Keratinocyte (primary cell): ENCODE measurements at regions not wholly inside any gene's neighbourhood (a gene's known extent, or its start where the extent isn't known, plus 50 kb on each side); places are given as distances from the start of the nearest gene placed in this dataset.

Source experiments
- DNase-seq: peaks from one replicate; pipeline ENCODE4 v3.0.0-alpha.2; 2011; ENCODE audit warnings: low read depth, missing footprints, low spot score
- FAIRE-seq: peaks from 2 replicates; lab custom pipeline; 2011; peaks lifted over from hg19 to GRCh38; lab: Jason Lieb, UNC
- H2AFZ ChIP-seq: 2 replicates; pipeline ENCODE4 v1.6.0; 2012; ENCODE audit warnings: low read length, control low read depth, inconsistent platforms; ENCODE audit not compliant: control insufficient read depth
- H3K27ac ChIP-seq: 2 replicates; pipeline ENCODE4 v1.5.1; 2011; ENCODE audit warnings: low read length; ENCODE audit not compliant: control insufficient read depth, insufficient read depth
- H3K27me3 ChIP-seq: 3 replicates; pipeline ENCODE4 v1.6.0; 2011; ENCODE audit warnings: low read length; ENCODE audit not compliant: control insufficient read depth, insufficient read depth; ENCODE audit errors: extremely low read depth
- H3K36me3 ChIP-seq, 2 experiments: 2 replicates in 1 of 2; 3 replicates in 1 of 2; pipeline ENCODE4 v1.5.1; 2011; ENCODE audit warnings: low read length in 2 of 2, mild to moderate bottlenecking in 1 of 2; ENCODE audit not compliant: control insufficient read depth in 2 of 2, insufficient read depth in 2 of 2; ENCODE audit errors: extremely low read depth in 1 of 2
- H3K4me1 ChIP-seq: 3 replicates; pipeline ENCODE4 v1.5.1; 2011; ENCODE audit warnings: low read length; ENCODE audit not compliant: control insufficient read depth, insufficient read depth; ENCODE audit errors: extremely low read depth
- H3K4me2 ChIP-seq: 3 replicates; pipeline ENCODE4 v1.6.0; 2011; ENCODE audit warnings: low read depth, low read length; ENCODE audit not compliant: control insufficient read depth, insufficient read depth; ENCODE audit errors: extremely low read depth
- H3K4me3 ChIP-seq, 3 experiments: fragments of 200-600 bp in 1 of 3; sonication (generic) in 1 of 3; 2 replicates in 2 of 3; 3 replicates in 1 of 3; pipeline ENCODE4 v1.5.1; 2011 to 2016; ENCODE audit warnings: low read length in 3 of 3, mild to moderate bottlenecking in 3 of 3, control low read depth in 2 of 3, inconsistent platforms in 1 of 3, low read depth in 1 of 3, mixed read lengths in 1 of 3, mixed run types in 1 of 3, moderate library complexity in 1 of 3; ENCODE audit not compliant: control insufficient read depth in 2 of 3, insufficient read depth in 2 of 3; ENCODE audit errors: extremely low read depth in 1 of 3
- H3K79me2 ChIP-seq: 2 replicates; pipeline ENCODE4 v1.6.0; 2012; ENCODE audit warnings: low read length; ENCODE audit not compliant: control insufficient read depth, insufficient read depth
- H3K9ac ChIP-seq: 3 replicates; pipeline ENCODE4 v1.6.0; 2011; ENCODE audit warnings: low read length; ENCODE audit not compliant: control insufficient read depth, insufficient read depth; ENCODE audit errors: extremely low read depth
- H3K9me1 ChIP-seq: 3 replicates; pipeline ENCODE4 v1.6.0; 2011; ENCODE audit warnings: low read length; ENCODE audit not compliant: control insufficient read depth, insufficient read depth; ENCODE audit errors: extremely low read depth
- H3K9me3 ChIP-seq: 2 replicates; pipeline ENCODE4 v1.5.1; 2012; ENCODE audit warnings: low read depth, low read length; ENCODE audit not compliant: control insufficient read depth
- H4K20me1 ChIP-seq: 3 replicates; pipeline ENCODE4 v1.6.0; 2011; ENCODE audit warnings: low read length; ENCODE audit not compliant: control insufficient read depth, insufficient read depth; ENCODE audit errors: extremely low read depth
- CTCF ChIP-seq, 3 experiments: IDR thresholded peaks in 1 of 3; conservative IDR thresholded peaks in 1 of 3; optimal IDR thresholded peaks in 1 of 3; 2 replicates in 2 of 3; 3 replicates in 1 of 3; pipeline versions ENCODE3 to v1.5.1; 2011; ENCODE audit warnings: low read length in 3 of 3, mild to moderate bottlenecking in 3 of 3, moderate library complexity in 2 of 3, control low read depth in 1 of 3, inconsistent platforms in 1 of 3; ENCODE audit not compliant: insufficient read depth in 2 of 3; ENCODE audit errors: extremely low read depth in 1 of 3
- EZH2 ChIP-seq: IDR thresholded peaks from one replicate; pipeline ENCODE4 v1.6.1; 2012; ENCODE audit warnings: inconsistent platforms, mild to moderate bottlenecking, low read length, moderate library complexity
- dilution Hi-C: fragments of 300-500 bp; cut with MboI; formaldehyde crosslinking; loops from one replicate; pipeline ENCODE4 v1.7.0; 2020; ENCODE audit warnings: low sequenced_read_pairs; ENCODE audit not compliant: extremely low pct_ligation_motif_present

GRCh38 chr13:34040863-34041262 lies 222.9 kb downstream of the RFC3 start:
- no peak overlapping the region for H3K4me3 ChIP-seq
- H3K4me1 ChIP-seq: peaks cover 44% of the 10 kb centered on the region
- no peak overlapping the region for H3K4me2 ChIP-seq
- no peaks in the 10 kb centered on the region for H3K27me3 ChIP-seq
- H3K79me2 ChIP-seq: no peaks in the 10 kb centered on the region
- no peak overlapping the region for H3K27ac ChIP-seq
- DNase-seq: no peak
- dilution Hi-C loops: no loop called here
- H3K9ac ChIP-seq: no peak overlapping the region
- no peaks in the 10 kb centered on the region for H4K20me1 ChIP-seq
- FAIRE-seq: no peak
- H3K9me1 ChIP-seq: no peaks in the 10 kb centered on the region
- TF ChIP-seq EZH2 (no peak), CTCF (optimal IDR thresholded peaks at IDR 0.05 in 1 of 3, IDR thresholded peaks at IDR 0.05 in 1 of 3, conservative IDR thresholded peaks at IDR 0.05 in 1 of 3; ENCODE audit: extremely low read depth in 1 of 3, insufficient read depth in 2 of 3, low read length in 3 of 3) (no peak)
- no peaks in the 10 kb centered on the region for H3K9me3 ChIP-seq
- H2AFZ ChIP-seq: no peak overlapping the region
- H3K36me3 ChIP-seq: no peaks in the 10 kb centered on the region

GRCh38 chr13:34044041-34044440 lies 226.1 kb downstream of the RFC3 start:
- H3K9me3 ChIP-seq: no peaks in the 10 kb centered on the region
- H3K36me3 ChIP-seq: no peaks in the 10 kb centered on the region
- dilution Hi-C loops: no loop called here
- peak overlapping the region; percentile 31 for H3K9ac ChIP-seq
- H3K79me2 ChIP-seq: no peaks in the 10 kb centered on the region
- peak overlapping the region; percentile 12 for H2AFZ ChIP-seq
- H3K4me2 ChIP-seq: peak overlapping the region; percentile 54
- TF ChIP-seq EZH2 (no peak), CTCF (optimal IDR thresholded peaks at IDR 0.05 in 1 of 3, IDR thresholded peaks at IDR 0.05 in 1 of 3, conservative IDR thresholded peaks at IDR 0.05 in 1 of 3; ENCODE audit: extremely low read depth in 1 of 3, insufficient read depth in 2 of 3, low read length in 3 of 3) (no peak)
- H3K4me3 ChIP-seq: peak overlapping the region in 2 of 3 experiments; percentile 20 to 32
- H4K20me1 ChIP-seq: no peaks in the 10 kb centered on the region
- H3K4me1 ChIP-seq: peaks cover 25% of the 10 kb centered on the region
- peak overlapping the region; percentile 63 for H3K27ac ChIP-seq
- no peaks in the 10 kb centered on the region for H3K9me1 ChIP-seq
- H3K27me3 ChIP-seq: no peaks in the 10 kb centered on the region
- FAIRE-seq (peak; percentile 59), DNase-seq (peak; percentile 73)
